ENCODE measurements at regions not wholly inside any gene's neighbourhood (a gene's known extent, or its start where the extent isn't known, plus 50 kb on each side); places are given as distances from the start of the nearest gene placed in this dataset.
"Not testable (repeated sequence)": the region's sequence is repeated elsewhere in the genome, so short reads cannot be mapped to it uniquely, and the experiment has no call there.

DNA sequence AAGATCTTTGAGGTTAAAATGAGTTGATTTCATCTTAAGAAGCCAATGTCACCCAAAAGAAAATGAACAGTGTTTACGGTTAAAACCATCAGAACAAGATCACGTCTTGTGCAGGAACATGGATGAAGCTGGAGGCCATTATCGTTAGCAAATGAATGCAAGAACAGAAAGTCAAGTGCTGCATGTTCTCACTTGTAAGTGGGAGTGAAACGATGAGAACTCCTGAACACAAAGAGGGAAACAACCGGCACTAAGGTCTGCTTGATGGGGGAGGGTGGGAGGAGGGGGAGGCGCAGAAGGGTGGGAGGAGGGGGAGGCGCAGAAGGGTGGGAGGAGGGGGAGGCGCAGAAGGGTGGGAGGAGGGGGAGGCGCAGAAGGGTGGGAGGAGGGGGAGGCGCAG lies 214.8 kb upstream of the PRKCQ start:
- not testable (repeated sequence) for DNase-seq

DNA sequence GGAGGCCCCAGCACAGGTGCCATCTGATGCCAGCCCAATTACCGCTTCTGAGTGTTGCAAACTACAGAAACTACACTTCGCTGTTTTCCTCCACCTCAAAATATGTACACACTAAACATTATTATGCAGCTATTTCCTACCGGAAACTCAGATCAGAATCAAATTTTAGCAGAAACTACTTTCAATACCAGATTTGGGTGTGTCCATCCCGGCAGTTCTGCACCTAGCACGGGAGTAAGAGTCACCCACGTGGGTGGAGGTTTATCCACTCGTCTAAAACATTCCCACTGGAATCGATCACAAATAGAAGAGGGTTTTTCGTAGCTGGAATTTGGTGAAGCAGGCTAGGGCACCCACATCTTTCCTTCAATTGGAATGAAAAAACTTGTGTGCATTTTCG lies 214.4 kb upstream of the PRKCQ start:
- DNase-seq, result no peak

DNA sequence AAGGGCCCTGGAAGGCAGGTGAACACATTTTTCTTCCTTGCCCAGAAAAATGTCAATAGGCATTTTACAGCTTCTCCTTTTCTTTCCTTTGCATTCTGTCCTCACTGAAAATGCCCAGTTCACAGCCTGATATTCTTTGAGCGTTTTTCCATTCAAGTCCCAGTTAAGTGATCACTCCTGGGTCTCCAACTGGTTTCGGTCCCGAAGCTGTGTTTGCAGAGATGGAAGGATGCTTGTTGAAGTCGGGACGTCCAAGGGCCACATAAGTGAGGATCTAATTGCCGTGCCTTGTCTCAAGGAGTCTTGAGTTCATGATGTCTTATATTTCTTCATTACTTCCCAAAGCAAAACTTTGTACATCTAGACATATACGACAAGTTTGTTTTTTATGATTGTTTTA lies 208.7 kb upstream of the PRKCQ start:
- DNase-seq, result no peak

DNA sequence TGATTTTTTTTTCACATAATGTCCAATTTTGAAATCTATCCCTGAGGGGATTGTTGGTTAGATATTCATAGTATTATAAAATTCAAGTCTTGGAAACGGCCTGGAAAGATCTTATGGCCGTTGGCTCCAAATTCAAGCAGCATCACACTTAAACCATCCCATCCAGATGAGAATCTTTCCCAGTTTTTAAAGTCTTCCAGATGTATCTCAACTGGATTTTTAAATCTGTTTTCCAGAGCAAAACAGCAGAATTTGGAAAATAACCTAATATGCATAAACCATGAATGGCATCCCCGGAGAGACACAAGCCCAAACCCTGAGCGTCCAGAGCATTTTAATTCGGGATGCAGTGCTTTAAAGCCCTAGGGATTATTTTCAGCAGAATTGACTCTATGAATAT lies 208.2 kb upstream of the PRKCQ start:
- no peak for DNase-seq

DNA sequence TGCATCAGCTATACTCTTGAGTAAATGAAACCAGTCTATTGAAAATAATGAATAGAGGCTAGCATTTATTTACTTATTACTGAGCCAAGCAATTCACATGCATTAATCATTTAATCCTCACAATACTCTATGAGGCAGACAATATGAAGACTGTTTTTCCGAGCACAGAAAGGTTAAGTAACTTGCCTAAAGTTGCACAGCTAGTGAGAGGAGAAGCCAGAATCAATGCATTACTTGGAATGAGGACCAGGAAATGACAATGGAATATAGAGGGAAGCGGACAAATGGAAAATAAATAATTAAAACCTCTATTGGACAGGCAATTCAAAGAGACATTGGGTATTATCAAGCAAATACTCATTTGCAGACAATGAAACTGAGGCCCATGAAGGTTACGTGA lies 207.6 kb upstream of the PRKCQ start:
- DNase-seq, result no peak

DNA sequence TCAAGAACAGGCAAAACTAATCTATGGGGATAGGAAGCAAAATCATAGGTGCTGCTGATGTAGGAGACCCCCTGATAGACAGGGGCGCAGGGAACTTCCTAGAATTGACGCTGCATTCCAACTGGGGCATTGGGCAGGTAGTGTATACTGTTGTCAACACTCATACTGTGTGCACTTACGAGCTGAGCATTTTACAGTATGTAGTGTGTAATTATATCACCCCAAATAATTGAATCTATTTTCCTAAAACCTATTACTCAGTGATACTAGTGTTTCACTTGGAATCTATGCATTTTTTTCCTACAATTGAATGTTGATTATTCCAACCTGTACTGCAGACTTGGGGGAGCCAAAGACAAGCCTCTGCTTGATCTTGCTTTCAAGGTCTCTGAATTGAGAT lies 207.0 kb upstream of the PRKCQ start:
- no peak for DNase-seq

DNA sequence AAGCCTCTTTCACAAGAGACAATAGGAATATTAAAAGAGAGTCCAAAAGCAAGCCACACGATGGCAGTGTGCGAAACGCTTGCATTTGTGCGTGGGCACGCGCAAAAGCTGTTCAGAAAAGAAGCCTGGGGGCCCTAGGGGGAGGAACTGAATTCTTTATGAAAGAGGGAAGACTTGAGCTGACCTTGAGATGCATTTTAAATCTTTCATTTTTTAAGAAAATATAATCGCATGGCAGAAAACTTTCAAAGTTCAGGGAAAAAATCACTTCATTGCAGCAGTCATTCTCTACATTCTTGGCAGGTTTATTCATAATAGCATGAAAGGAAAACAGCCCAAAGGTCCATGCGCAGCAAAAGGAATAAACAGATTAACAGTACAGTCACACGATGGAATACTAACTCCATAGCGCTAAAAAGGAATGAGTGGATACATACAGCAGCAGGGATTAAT lies 206.5 kb upstream of the PRKCQ start:
- DNase-seq, result no peak

DNA sequence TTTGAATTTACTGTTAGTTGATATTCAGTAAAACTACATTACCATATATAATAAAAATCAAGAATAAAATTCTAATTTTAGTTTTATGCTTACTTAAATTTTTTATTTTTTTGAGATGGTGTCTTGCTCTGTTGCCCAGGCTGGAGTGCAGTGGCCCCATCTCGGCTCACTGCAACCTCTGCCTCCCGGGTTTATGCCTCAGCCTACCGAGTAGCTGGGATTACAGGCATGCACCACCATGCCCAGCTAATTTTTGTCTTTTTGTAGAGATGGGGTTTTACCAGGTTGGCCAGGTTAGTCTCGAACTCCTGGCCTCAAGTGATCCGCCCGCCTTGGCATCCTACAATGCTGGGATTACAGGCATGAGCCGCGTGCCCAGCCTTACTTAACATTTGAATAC lies 204.4 kb upstream of the PRKCQ start:
- not testable (repeated sequence) for DNase-seq

DNA sequence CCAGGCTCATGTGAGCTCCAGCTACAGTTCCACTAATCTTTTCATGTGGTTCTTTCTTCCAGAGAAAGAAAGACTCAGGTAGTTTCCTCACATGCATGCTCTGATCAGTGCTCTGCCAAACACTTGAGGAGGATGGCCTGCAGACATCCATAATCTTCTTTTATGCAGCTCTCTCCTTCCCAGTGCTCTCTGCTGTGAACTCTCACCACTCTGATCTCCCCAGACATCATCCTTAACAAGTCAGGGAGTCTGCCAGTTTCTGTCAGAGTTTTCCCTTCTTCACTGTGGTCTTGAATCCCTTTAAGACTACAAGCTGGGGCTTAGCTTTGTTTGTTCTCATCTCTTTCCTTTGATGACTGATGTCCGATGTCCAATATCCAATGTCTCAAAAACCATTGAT lies 203.4 kb upstream of the PRKCQ start:
- no peak for DNase-seq

DNA sequence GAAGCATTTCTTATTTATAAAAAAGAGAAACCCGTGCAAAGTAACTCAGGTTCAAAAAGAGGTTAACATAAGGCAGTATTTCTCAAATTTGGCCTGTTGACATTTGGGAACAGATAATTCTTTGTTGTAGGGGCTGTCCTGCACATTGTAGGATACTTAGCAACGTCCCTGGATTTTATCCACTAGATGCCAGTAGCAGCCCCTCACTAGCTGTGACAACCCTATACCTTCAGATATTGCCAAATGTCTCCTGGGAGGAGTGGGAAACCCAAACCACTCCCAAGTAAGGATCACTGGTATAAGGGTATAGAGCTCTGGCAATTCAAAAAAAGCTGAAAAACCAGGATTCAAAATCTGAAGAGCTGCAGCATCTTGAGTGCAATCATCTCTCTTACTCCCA lies 202.3 kb upstream of the PRKCQ start:
- DNase-seq, result no peak

DNA sequence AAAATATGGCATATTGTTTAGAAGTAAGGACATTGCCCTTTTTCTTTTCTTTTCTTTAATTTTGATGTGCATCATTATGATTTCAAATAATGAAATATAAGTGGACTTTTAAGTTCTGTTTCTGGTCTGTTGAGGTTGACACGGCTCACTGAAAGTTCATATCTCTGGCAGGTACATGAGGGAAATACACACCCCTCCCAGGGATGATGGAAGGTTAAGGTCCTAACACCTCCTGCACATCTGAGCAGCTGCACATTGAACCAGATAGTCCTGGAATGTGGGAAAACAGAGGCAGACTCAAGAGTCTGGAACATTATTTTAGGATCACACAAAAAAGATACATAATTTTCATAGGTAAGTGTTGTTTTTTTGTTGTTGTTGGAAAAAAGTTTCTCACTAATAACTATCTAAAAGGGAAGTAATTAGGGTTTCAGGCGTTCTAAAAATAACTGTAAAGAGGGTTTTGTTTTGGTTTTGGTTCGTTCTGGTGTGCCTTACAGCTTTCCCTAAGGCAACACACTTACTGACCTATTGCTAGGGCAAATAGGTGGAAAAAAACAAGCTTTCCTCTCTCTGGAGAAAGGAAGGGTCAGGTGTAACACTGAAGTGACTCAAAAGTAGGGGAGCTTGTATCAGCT lies 201.2 kb upstream of the PRKCQ start:
- no peak for DNase-seq

DNA sequence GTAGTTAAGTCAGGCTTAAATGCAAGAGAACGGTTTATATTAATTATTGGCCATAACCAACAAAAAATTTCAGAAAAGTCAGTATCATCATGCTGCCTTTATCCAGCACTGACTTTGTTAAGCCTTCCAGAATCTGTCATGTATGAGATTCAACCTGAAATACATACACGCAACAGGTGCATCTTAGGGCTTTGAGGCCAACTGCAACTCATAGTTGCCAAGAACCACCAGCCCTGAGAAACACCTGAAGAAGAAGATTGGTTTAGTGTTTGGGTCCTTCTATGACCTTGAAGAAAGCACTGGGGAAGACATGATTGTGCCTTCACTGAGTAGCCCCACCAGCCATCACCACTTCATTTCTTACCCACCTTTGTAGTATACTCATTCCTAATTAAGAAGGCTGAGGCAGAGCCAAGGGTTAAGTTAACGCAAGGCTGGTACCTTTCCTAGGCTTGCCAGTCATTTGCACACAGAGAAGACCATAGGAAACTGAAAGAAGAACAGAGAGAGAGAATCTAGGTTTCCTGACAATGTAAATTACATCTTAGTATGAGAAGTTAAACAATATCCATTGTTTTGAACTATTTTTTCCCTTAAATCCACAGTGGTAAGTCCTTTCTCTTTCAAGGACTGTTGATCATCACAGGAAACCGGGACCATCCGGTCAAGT lies 200.1 kb upstream of the PRKCQ start:
- DNase-seq, result no peak

DNA sequence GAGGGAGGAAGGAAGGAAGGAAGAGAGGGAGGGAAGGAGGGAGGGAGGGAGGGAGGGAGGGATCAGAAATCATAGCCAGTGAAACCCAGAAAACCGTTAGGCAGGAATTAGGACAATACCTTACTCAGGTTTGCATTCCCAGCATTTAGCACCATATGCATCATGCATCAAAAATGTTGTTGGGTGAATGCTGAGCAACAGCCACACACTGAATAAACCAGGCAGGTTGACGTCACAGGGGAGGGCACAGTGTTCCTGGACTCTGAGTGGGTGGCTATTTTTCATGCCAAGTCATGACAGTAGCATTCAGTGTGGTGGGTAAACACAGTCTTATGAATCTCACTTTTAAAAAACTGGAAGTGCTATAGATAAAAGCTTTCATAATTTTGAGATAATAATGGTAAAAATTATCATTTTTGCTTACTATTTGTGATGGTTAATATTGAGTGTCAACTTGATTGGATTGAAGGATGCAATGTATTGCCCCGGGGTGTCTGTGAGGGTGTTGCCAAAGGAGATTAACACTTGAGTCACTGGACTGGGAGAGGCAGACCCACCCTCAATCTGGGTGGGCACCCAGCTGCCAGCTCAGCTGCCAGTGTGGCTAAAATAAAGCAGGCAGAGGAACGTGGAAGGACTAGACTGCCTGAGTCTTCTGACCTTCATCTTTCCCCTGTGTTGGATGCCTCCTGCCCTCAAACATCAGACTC lies 199.1 kb upstream of the PRKCQ start:
- DNase-seq, result no peak

DNA sequence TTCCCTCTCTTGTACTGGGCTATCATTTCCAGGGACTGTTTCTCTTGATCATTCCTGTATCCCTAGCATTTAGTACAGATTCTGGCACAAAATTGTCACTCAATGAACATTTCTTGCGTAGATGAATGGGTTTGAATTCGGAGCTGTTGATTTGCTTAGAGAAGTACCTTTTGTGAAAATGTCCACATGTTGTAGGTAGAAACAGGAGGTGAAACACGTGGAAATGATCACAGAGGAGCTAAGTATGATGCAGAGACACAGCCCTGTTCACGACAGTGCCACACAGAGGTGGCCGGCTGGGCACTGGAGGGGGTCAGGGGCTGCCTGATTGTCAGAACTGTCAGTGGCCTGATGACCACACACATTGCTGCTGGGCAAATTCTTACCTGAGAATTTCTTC lies 196.1 kb upstream of the PRKCQ start:
- no peak for DNase-seq

DNA sequence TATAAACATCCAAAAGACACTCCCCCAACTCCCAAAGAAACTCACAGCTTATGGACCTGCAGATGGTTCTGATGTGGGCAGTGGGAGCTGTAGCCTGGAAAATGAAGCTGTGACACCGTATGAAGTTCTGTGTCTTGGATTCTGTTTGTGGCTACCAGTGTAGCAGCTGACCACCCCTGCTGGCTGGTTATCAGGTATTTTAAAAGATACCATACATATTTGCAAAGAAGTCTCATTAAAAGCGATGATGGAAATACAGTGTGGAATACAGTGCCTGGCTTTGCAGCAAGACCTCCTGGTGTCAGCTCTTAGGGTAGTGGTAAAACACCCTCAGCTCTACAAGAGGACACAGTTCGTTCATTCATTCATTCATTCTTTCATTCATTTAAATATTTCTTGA lies 194.3 kb upstream of the PRKCQ start:
- no peak for DNase-seq

DNA sequence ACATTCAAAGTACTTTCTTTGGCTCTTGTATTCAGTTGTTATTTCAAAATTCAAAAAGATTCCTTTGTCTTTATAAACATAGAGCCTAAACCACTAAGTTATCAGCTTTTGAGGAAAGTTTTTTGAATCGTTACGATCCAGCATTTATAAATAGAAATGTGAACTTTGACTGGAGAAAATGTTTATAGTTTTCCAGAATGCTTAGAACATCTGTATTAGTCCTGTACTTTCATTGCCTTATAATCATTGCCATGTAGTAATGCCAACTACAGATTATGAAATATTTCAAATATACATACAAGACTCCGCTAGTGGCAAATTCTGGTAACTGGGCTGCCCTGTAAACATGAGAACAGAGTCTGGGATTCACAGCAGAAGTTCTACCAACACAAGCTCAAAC lies 191.3 kb upstream of the PRKCQ start:
- no peak for DNase-seq

DNA sequence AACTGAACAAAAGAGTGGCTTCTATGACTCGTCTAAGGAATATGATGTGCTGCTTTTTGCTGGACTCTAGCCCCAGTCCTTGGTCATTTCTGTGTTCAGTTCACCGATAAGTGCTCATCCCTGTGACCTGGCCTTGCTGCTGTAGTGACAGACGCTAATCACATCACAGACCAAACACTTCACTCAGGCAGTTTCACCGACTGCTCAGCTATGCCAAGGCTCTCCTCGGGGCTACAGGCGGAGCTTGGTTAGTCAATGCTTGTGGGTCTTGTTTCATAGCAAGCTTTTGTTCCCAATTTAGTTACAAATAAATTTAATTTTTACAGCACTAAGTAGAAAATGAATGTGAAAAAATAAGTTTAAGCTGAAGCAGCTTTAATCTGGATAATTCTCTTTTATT lies 190.8 kb upstream of the PRKCQ start:
- DNase-seq, result no peak

DNA sequence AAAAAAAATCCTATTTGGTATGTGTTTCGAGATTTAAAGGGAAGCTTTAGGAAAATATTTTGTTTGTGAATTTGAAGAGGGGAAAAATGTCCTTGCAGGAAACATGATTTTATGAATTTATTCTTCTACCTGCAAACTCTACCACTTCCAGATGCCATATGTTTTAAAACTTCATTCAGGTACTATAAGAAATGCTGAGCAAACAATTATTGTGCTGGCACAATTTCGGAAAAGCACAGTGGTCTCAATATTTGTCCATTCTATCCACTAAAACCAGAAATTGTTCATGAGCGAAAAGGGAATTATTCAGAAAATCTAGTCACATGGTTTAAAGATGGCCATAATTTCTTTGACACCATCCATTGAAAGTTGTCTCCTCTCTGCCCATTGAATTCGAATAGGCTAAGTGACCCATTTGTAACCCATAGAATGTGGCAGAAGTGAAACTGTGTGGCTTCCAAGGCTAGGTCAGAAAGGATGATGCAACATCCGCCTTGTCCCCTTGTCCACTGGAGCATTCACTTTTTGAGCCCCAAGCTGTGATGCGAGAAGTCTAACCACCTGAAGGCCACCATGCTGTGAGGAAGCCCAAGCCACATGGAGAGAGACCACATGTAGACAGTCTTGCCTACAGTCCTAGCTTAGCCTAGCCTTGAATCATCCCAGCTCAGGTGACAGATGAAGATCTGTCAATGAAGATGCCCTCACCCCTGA lies 189.8 kb upstream of the PRKCQ start:
- no peak for DNase-seq

DNA sequence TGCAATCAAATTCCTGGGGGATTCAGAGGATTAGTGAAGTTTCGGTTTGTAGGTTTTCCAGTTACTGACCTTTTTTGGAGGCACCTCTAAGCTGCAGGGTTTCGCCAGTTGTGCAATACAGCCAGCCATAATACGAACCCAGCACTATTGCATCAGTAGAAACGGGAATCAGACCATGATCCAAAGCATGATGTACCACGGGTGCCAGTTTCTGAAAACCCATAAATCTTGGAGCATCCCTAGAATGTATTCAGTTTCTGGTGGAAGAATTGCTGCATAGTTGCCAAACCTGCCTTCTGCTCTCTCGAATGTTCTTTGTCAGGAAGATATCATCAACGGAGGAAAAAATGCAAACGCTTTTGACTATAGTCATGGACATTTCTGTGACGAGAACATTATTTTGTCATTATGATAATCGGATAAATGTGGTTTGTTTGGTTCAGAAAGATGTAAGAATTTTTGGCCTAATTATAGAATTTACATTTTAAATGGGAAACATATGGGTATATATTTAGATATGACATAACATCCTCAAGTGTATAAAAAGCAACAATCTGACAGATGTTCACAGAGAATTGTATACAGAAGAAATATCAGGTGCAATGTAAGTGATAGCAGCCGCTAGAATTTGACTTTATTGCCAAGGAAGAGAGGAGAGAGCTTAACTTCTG lies 186.2 kb upstream of the PRKCQ start:
- DNase-seq, result no peak

DNA sequence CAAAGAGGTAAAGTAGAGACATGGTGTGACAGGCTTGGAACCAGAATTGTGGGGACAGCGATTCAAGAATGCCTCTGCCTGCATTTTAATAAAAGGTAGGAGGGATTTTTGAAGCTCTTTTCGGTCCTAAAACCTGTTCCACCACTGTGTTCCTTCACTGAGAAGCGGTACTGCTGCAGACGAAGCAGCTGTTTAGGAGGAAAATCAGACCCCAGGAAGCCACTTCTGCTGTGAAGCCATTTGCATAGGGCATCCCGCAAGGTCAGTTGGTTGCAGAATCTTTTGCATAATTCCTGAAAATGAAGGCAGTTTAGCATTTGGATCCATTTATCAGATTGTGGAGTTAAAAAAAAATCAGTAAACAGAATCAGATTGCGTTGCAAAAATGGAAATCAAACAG lies 183.3 kb upstream of the PRKCQ start:
- no peak for DNase-seq

DNA sequence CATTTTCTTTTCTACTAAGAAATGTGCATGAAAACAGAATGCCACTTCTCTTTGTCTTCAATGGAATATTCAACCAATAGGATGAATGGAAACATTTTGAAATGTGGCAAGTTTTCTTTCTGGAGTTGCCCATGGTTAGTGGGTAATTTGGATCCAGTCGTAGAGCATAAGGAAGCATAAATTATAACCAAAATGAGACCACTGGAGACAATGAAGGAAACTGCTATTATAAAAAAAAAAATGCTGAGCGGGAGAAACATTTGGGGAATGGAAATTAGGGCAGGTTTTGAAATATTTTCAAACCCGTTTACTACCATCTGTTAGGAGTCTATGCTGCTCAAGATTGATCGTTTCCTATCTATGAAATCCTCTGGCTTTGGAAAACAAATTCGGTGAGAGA lies 182.9 kb upstream of the PRKCQ start:
- no peak for DNase-seq

DNA sequence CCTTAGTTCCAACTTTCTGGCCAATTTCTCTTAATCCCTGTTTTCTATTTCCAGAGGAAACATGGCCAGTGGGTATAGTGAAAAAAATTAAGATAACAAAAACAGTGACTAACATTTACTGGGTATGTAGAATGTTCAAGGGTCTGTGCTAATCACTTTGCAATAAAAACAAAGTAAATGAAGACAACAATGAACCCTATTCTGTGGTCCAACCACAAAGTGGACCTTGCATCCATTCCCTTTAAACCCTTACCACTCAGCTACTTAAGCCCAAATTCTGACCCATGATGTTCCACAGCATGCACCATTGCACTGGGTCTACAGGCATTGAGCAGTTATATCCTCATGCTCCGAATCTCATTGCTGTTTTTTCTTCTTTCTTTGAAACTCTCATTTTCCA lies 179.9 kb upstream of the PRKCQ start:
- no peak for DNase-seq

DNA sequence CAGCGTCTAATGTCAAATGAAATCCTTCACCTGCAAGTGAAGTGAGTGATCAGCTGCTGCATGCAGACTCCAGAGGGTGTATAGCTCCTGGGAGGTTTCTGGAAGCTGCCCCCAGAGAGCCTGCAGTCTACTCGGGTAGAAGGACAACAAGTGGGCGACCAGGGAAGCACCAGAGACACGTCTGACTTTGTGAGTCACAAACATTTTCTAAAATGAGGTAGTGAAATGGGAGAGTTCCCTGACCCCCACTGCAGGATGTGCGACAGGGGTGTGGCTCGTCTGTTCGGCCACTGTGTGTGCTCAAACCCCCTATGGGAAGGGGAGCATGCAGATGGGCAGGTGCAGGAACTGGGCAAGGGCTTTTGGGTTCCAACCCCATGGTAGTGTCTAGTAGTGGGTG lies 177.1 kb upstream of the PRKCQ start:
- no peak for DNase-seq

Measured in NCI-H69 (cell line).